Right renal pelvis (tissue), 4 donors: ENCODE measurements at regions not wholly inside any gene's neighbourhood (a gene's known extent, or its start where the extent isn't known, plus 50 kb on each side); places are given as distances from the start of the nearest gene placed in this dataset.
"Not testable (repeated sequence)": the region's sequence is repeated elsewhere in the genome, so short reads cannot be mapped to it uniquely, and the experiment has no call there.

Experiments used
- DNase-seq, 4 donors: peaks; one replicate each; pipeline ENCODE4 v3.0.0-alpha.2; 2013; ENCODE audit warnings: low read depth in 4 of 4, low spot score in 3 of 4, missing footprints in 1 of 4

- DNase-seq, result not testable (repeated sequence)
Observed at GRCh38 chr6:25207453-25208155, 71.6 kb upstream of the CARMIL1 start.

GRCh38 chr6:25215881-25216280 is 63.3 kb upstream of the CARMIL1 start:
- DNase-seq, result no peak

GRCh38 chr6:25217302-25217701 is 61.9 kb upstream of the CARMIL1 start:
- no peak for DNase-seq

GRCh38 chr6:25217829-25218228 is 61.3 kb upstream of the CARMIL1 start:
- DNase-seq, result no peak

GRCh38 chr6:25218346-25218745 is 60.8 kb upstream of the CARMIL1 start:
- DNase-seq, result no peak

- no peak for DNase-seq
Observed at GRCh38 chr6:25219216-25219916, 59.8 kb upstream of the CARMIL1 start.

GRCh38 chr6:25219917-25220278 is 59.3 kb upstream of the CARMIL1 start:
- no peak for DNase-seq

- no peak for DNase-seq
Observed at GRCh38 chr6:25220857-25221256, 58.3 kb upstream of the CARMIL1 start.

- no peak for DNase-seq
Observed at GRCh38 chr6:25222006-25222678, 57.0 kb upstream of the CARMIL1 start.

GRCh38 chr6:25223490-25223991 is 55.6 kb upstream of the CARMIL1 start:
- DNase-seq, result peak; percentile 47 to 63 (median 52)

- DNase-seq, result no peak
Observed at GRCh38 chr6:25224242-25224641, 54.9 kb upstream of the CARMIL1 start.

- no peak for DNase-seq
Observed at GRCh38 chr6:25227854-25228253, 51.3 kb upstream of the CARMIL1 start.
